ENCODE measurements at regions not wholly inside any gene's neighbourhood (a gene's known extent, or its start where the extent isn't known, plus 50 kb on each side); places are given as distances from the start of the nearest gene placed in this dataset.

DNA sequence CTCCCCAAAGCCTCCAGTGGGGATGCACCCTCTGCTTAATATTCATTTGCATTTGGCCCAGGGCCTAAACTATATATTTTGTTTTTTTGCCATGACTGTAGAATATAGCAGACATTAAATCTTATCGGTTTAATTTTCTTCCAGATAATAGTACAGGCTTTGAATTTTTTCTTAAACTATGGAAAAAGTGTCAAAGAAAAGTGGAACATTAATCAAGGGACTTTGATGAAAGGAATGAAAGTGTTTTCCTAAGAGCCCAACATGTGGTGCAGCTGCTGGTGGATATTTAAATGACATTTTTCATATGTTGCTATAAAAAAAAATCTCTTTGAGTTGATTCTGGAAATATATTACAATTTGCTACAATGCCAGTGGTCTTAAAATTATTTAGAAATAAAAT lies 346.8 kb downstream of the CYP26B1 start:
- Histone ChIP-seq H3K27ac (ENCODE audit: low read length) (no peak overlapping the region), H3F3A (ENCODE audit: insufficient read depth, low read length) (no peaks in the 10 kb centered on the region), H3K4me2 (ENCODE audit: low read depth, low read length) (no peak overlapping the region), H3K27me3 (replicated peaks; ENCODE audit: insufficient read depth, low read length) (no peaks in the 10 kb centered on the region), H3K9me3 (replicated peaks; ENCODE audit: insufficient read depth, low read length) (no peaks in the 10 kb centered on the region), H3K36me3 (replicated peaks; ENCODE audit: insufficient read depth, low read length) (no peaks in the 10 kb centered on the region), H3K9me2 (replicated peaks; ENCODE audit: insufficient read depth, low read length) (no peaks in the 10 kb centered on the region), H4K20me1 (ENCODE audit: insufficient read depth, low read length) (no peaks in the 10 kb centered on the region), H3K9ac (ENCODE audit: low read length) (no peak overlapping the region), H3K4me3 (ENCODE audit: low read length) (no peak overlapping the region), H2AFZ (ENCODE audit: low read length) (no peak overlapping the region), H3K79me2 (ENCODE audit: low read length) (no peaks in the 10 kb centered on the region), H3K4me1 (ENCODE audit: low read length) (no peaks in the 10 kb centered on the region)
- no peak for TF ChIP-seq EZH2 (optimal IDR thresholded peaks at IDR 0.05; ENCODE audit: low read depth, low read length)
- TF ChIP-seq, protein P1, sequence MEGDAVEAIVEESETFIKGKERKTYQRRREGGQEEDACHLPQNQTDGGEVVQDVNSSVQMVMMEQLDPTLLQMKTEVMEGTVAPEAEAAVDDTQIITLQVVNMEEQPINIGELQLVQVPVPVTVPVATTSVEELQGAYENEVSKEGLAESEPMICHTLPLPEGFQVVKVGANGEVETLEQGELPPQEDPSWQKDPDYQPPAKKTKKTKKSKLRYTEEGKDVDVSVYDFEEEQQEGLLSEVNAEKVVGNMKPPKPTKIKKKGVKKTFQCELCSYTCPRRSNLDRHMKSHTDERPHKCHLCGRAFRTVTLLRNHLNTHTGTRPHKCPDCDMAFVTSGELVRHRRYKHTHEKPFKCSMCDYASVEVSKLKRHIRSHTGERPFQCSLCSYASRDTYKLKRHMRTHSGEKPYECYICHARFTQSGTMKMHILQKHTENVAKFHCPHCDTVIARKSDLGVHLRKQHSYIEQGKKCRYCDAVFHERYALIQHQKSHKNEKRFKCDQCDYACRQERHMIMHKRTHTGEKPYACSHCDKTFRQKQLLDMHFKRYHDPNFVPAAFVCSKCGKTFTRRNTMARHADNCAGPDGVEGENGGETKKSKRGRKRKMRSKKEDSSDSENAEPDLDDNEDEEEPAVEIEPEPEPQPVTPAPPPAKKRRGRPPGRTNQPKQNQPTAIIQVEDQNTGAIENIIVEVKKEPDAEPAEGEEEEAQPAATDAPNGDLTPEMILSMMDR (IDR thresholded peaks at IDR 0.05; ENCODE audit: low read length): no peak
- TF ChIP-seq EZH2phosphoT487 (IDR thresholded peaks at IDR 0.05; ENCODE audit: low read length): no peak
- DNase-seq: no peak

DNA sequence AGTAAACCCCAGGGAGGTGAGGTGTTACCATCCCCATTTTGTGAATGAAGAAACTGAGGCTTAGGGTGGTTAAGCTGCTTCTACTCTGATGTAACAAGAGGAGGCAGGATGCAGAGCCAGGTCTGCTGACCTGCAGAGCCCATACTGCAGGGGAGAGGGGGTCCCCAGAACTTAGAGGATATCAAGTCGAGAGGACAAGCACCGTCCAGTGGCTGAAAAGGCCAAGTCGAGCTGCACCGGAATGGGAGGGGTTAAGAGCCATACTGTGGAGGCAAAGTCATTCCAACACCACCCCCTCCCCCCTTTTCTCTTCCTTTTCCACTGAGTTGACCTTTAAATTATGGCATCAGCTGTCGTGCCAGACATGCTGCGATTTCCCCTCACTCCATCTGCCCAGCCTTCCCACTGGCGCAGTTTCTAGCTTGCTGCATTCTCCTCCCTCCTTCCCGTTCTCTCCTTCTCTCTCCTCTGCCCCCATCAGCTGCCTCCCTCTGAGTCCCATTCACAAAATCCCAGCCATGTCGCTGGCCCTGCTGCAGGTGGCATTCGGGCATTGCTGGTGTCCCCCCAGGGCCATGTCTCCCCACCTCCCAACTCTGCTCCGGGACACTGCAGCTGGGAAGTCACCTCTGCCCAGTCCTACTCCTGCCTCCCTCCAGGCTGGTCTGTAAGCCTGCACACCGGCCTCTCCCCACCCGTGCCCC lies 346.9 kb downstream of the DYSF start:
- no peak overlapping the region for H3K4me2 ChIP-seq (ENCODE audit: low read depth, low read length)
- H3K79me2 ChIP-seq (ENCODE audit: low read length): no peaks in the 10 kb centered on the region
- no peak overlapping the region for H3K9ac ChIP-seq (ENCODE audit: low read length)
- no peak for DNase-seq
- H3K4me1 ChIP-seq (ENCODE audit: low read length): no peaks in the 10 kb centered on the region
- H3K4me3 ChIP-seq (ENCODE audit: low read length): no peak overlapping the region
- H2AFZ ChIP-seq (ENCODE audit: low read length): no peak overlapping the region
- no peaks in the 10 kb centered on the region for H3K9me2 ChIP-seq (replicated peaks; ENCODE audit: insufficient read depth, low read length)
- H3F3A ChIP-seq (ENCODE audit: insufficient read depth, low read length): no peaks in the 10 kb centered on the region
- TF ChIP-seq EZH2phosphoT487 (IDR thresholded peaks at IDR 0.05; ENCODE audit: low read length) (no peak), EZH2 (optimal IDR thresholded peaks at IDR 0.05; ENCODE audit: low read depth, low read length) (no peak)
- TF ChIP-seq, protein P1 (IDR thresholded peaks at IDR 0.05; ENCODE audit: low read length): no peak
- no peaks in the 10 kb centered on the region for H3K9me3 ChIP-seq (replicated peaks; ENCODE audit: insufficient read depth, low read length)
- H3K27me3 ChIP-seq (replicated peaks; ENCODE audit: insufficient read depth, low read length): no peaks in the 10 kb centered on the region
- H3K27ac ChIP-seq (ENCODE audit: low read length): no peak overlapping the region
- H4K20me1 ChIP-seq (ENCODE audit: insufficient read depth, low read length): no peaks in the 10 kb centered on the region
- no peaks in the 10 kb centered on the region for H3K36me3 ChIP-seq (replicated peaks; ENCODE audit: insufficient read depth, low read length)

DNA sequence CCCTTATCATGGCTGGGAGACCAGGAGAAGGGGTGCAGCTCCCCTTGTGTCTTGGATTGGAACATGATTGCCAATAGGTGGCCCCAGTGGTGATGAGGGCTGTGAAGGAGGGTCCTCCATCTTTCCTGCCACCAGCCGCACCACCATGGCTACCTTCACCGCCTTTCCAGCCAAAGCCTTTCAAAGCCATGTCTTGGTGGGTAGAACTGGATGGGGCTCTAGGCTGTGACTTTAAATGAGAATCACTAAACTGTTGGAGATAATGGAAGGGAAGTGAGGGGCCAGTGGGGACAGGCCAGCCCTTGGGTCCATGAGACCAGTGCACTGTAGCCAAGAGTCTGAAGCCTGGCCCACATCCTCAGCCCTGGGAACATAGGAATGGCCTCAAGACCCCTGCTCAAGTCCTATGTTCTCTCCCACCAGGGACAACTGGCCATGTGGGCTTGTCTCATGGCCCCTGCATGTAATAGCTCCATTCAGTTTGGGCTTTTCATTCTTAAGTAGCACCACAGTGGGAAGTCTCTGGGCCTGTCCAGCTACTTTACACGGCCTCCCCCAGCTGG lies 345.7 kb downstream of the DYSF start:
- H3K9ac ChIP-seq (ENCODE audit: low read length): no peak overlapping the region
- H4K20me1 ChIP-seq (ENCODE audit: insufficient read depth, low read length): no peaks in the 10 kb centered on the region
- no peak for TF ChIP-seq EZH2 (optimal IDR thresholded peaks at IDR 0.05; ENCODE audit: low read depth, low read length)
- TF ChIP-seq, protein P1 (IDR thresholded peaks at IDR 0.05; ENCODE audit: low read length): no peak
- no peak for TF ChIP-seq EZH2phosphoT487 (IDR thresholded peaks at IDR 0.05; ENCODE audit: low read length)
- no peaks in the 10 kb centered on the region for H3F3A ChIP-seq (ENCODE audit: insufficient read depth, low read length)
- no peak overlapping the region for H3K27ac ChIP-seq (ENCODE audit: low read length)
- H2AFZ ChIP-seq (ENCODE audit: low read length): no peak overlapping the region
- no peaks in the 10 kb centered on the region for H3K79me2 ChIP-seq (ENCODE audit: low read length)
- no peaks in the 10 kb centered on the region for H3K27me3 ChIP-seq (replicated peaks; ENCODE audit: insufficient read depth, low read length)
- H3K9me2 ChIP-seq (replicated peaks; ENCODE audit: insufficient read depth, low read length): no peaks in the 10 kb centered on the region
- H3K4me3 ChIP-seq (ENCODE audit: low read length): no peak overlapping the region
- H3K36me3 ChIP-seq (replicated peaks; ENCODE audit: insufficient read depth, low read length): no peaks in the 10 kb centered on the region
- no peaks in the 10 kb centered on the region for H3K9me3 ChIP-seq (replicated peaks; ENCODE audit: insufficient read depth, low read length)
- no peak overlapping the region for H3K4me2 ChIP-seq (ENCODE audit: low read depth, low read length)
- DNase-seq: no peak
- no peaks in the 10 kb centered on the region for H3K4me1 ChIP-seq (ENCODE audit: low read length)

Measured in MM.1S (cell line).